ENCODE measurements at regions not wholly inside any gene's neighbourhood (a gene's known extent, or its start where the extent isn't known, plus 50 kb on each side); places are given as distances from the start of the nearest gene placed in this dataset.

GRCh38 chr4:153040677-153041076 is 104.6 kb downstream of the FHDC1 start:
- no peak overlapping the region for H3K27ac ChIP-seq
- WGBS, 2 donors (ENCODE audit: low coverage in 1 of 2): 41 to 95% methylated on average over 2 to 4 of the region's 6 CpGs
- no peak overlapping the region for H3K4me3 ChIP-seq
- peaks cover 0 to 12% (median 0%) of the 10 kb centered on the region in 3 donors for H3K9me3 ChIP-seq
- ATAC-seq: no peak
- TF ChIP-seq EP300 (IDR thresholded peaks at IDR 0.05) (no peak), POLR2A (IDR thresholded peaks at IDR 0.05) (no peak), POLR2AphosphoS5 (IDR thresholded peaks at IDR 0.05) (no peak), CTCF (IDR thresholded peaks at IDR 0.05) (no peak)
- no peaks in the 10 kb centered on the region for H3K27me3 ChIP-seq
- no peaks in the 10 kb centered on the region for H3K4me1 ChIP-seq
- no peaks in the 10 kb centered on the region for H3K36me3 ChIP-seq

GRCh38 chr4:153044036-153044435 is 107.9 kb downstream of the FHDC1 start:
- no peak overlapping the region for H3K27ac ChIP-seq
- H3K27me3 ChIP-seq: no peaks in the 10 kb centered on the region
- H3K36me3 ChIP-seq: no peaks in the 10 kb centered on the region
- ATAC-seq: no peak
- no peaks in the 10 kb centered on the region for H3K4me1 ChIP-seq
- no peak overlapping the region for H3K4me3 ChIP-seq
- 100% methylated on average over 1 of the region's 1 CpG; no CpG with 5 or more reads in 1 of the 2 donors for WGBS, 2 donors (ENCODE audit: low coverage in 1 of 2)
- no peak for TF ChIP-seq EP300 (IDR thresholded peaks at IDR 0.05)
- H3K9me3 ChIP-seq: peaks cover 0 to 12% (median 0%) of the 10 kb centered on the region in 3 donors

- TF ChIP-seq POLR2A (IDR thresholded peaks at IDR 0.05) (no peak), CTCF (IDR thresholded peaks at IDR 0.05) (no peak), POLR2AphosphoS5 (IDR thresholded peaks at IDR 0.05) (no peak), EP300 (IDR thresholded peaks at IDR 0.05) (no peak)
- ATAC-seq: no peak
- Histone ChIP-seq H3K27ac (no peak overlapping the region), H3K27me3 (no peaks in the 10 kb centered on the region), H3K9me3 (peaks cover 0 to 10% (median 0%) of the 10 kb centered on the region in 3 donors), H3K4me3 (no peak overlapping the region), H3K4me1 (no peaks in the 10 kb centered on the region), H3K36me3 (no peaks in the 10 kb centered on the region)
- 64% methylated on average over 4 of the region's 4 CpGs; no CpG with 5 or more reads in 1 of the 2 donors for WGBS, 2 donors (ENCODE audit: low coverage in 1 of 2)
Measured at GRCh38 chr4:153045111-153045982, 109.2 kb downstream of the FHDC1 start.

- Histone ChIP-seq H3K9me3 (no peaks in the 10 kb centered on the region), H3K27me3 (peaks cover 13% of the 10 kb centered on the region), H3K36me3 (no peaks in the 10 kb centered on the region), H3K4me1 (no peaks in the 10 kb centered on the region), H3K27ac (no peak overlapping the region), H3K4me3 (no peak overlapping the region)
- 78 to 94% methylated on average over 2 to 3 of the region's 3 CpGs for WGBS, 2 donors (ENCODE audit: low coverage in 1 of 2)
- TF ChIP-seq CTCF (IDR thresholded peaks at IDR 0.05) (no peak), EP300 (IDR thresholded peaks at IDR 0.05) (no peak), POLR2A (IDR thresholded peaks at IDR 0.05) (no peak), POLR2AphosphoS5 (IDR thresholded peaks at IDR 0.05) (no peak)
- ATAC-seq: no peak
Measured at GRCh38 chr4:153058671-153059060, 122.5 kb downstream of the FHDC1 start.

GRCh38 chr4:153060196-153060595 is 124.1 kb downstream of the FHDC1 start:
- ATAC-seq: no peak
- Histone ChIP-seq H3K27ac (no peak overlapping the region), H3K9me3 (no peaks in the 10 kb centered on the region), H3K4me1 (no peaks in the 10 kb centered on the region), H3K4me3 (no peak overlapping the region), H3K36me3 (no peaks in the 10 kb centered on the region), H3K27me3 (peaks cover 13% of the 10 kb centered on the region)
- no peak for TF ChIP-seq POLR2A (IDR thresholded peaks at IDR 0.05)
- no peak for TF ChIP-seq POLR2AphosphoS5 (IDR thresholded peaks at IDR 0.05)
- TF ChIP-seq EP300 (IDR thresholded peaks at IDR 0.05): no peak
- no peak for TF ChIP-seq CTCF (IDR thresholded peaks at IDR 0.05)
- WGBS, 2 donors (ENCODE audit: low coverage in 1 of 2): 77 to 78% methylated on average over 5 to 6 of the region's 6 CpGs
